Psoas muscle (tissue), 7 donors: ENCODE measurements at regions not wholly inside any gene's neighbourhood (a gene's known extent, or its start where the extent isn't known, plus 50 kb on each side); places are given as distances from the start of the nearest gene placed in this dataset.
"Not testable (repeated sequence)": the region's sequence is repeated elsewhere in the genome, so short reads cannot be mapped to it uniquely, and the experiment has no call there.

Source experiments
- ATAC-seq, 4 donors: fragments of 200-7000 bp; cut with Tn5 transposase; one replicate each; pipeline ENCODE4 v1.9.1; 2020; ENCODE audit warnings: moderate library complexity in 3 of 4, mild to moderate bottlenecking in 2 of 4
- DNase-seq, 2 donors: peaks; one replicate each; pipeline ENCODE4 v3.0.0-alpha.2; 2020
- H3K27ac ChIP-seq: fragments of 200-600 bp; one replicate; pipeline ENCODE4 v1.8.0; 2022
- H3K27me3 ChIP-seq, 3 donors: fragments of 200-600 bp in 1 of 3; one replicate each; pipeline versions ENCODE4 v1.6.1 to v1.8.0; 2013 to 2022; ENCODE audit warnings: low read length in 2 of 3, mild to moderate bottlenecking in 2 of 3, moderate library complexity in 1 of 3; ENCODE audit not compliant: insufficient read depth in 3 of 3
- H3K36me3 ChIP-seq, 2 donors: fragments of 200-600 bp in 1 of 2; one replicate each; pipeline versions ENCODE4 v1.6.1 to v1.8.0; 2013 to 2022; ENCODE audit warnings: low read depth in 1 of 2, mild to moderate bottlenecking in 1 of 2, moderate library complexity in 1 of 2; ENCODE audit not compliant: insufficient read depth in 1 of 2
- H3K4me1 ChIP-seq: fragments of 200-600 bp; one replicate; pipeline ENCODE4 v1.8.0; 2022
- H3K4me3 ChIP-seq: fragments of 200-600 bp; one replicate; pipeline ENCODE4 v1.8.0; 2022; ENCODE audit warnings: mild to moderate bottlenecking
- H3K9me3 ChIP-seq: fragments of 200-600 bp; one replicate; pipeline ENCODE4 v1.8.0; 2022
- CTCF ChIP-seq: fragments of 200-600 bp; IDR thresholded peaks from one replicate; pipeline ENCODE4 v1.8.0; 2022; ENCODE audit warnings: antibody characterized with exemption
- WGBS, 3 donors: extraction: QIAGEN DNeasy Blood & Tissue Kit; methylation state at CpG; one replicate each; pipeline versions ENCODE4 v1.1.6 to v1.1.7; 2013; 5-methylcytosine and 5-hydroxymethylcytosine counted together
- intact Hi-C, 2 donors: fragments of 100-400 bp; cut with DNase I; formaldehyde crosslinking; loops; one replicate each; pipeline versions ENCODE4 v1.11.0 to v1.14.2; 2022
- donor health status: healthy with polysubstance abuse.
- donor health status: DM: no; HTN: no; CAD: no; lungs with moderate emphysema.
- donor health status: Bipolar disorder and iron deficiency.
- donor health status: healthy.
- donor health status: DM: yes; HTN: yes; CAD: no.
- donor health status: DM: no; HTN: no; CAD: no.
- donor health status: DM: yes; HTN: yes; CAD: no.

- DNase-seq = no peak
- TF ChIP-seq CTCF = no peak
- 63 to 95% (median 78%) methylated on average over 3 of the region's 3 CpGs for WGBS, 3 donors
- H3K27ac ChIP-seq = no peak overlapping the region
- H3K27me3 ChIP-seq = no peaks in the 10 kb centered on the region
- H3K36me3 ChIP-seq = no peaks in the 10 kb centered on the region
- no peak overlapping the region for H3K4me3 ChIP-seq
- H3K4me1 ChIP-seq = no peaks in the 10 kb centered on the region
- no peak for ATAC-seq
- intact Hi-C loops = no loop called here
- H3K9me3 ChIP-seq = no peaks in the 10 kb centered on the region
These were observed 60.8 kb upstream of the KRAS start for GRCh38 chr12:25311506-25311905.

GRCh38 chr12:25310071-25310470 is 59.3 kb upstream of the KRAS start:
- intact Hi-C loops, H3K27ac ChIP-seq, DNase-seq, ATAC-seq, H3K4me3 ChIP-seq, H3K36me3 ChIP-seq, H3K9me3 ChIP-seq, H3K4me1 ChIP-seq, H3K27me3 ChIP-seq: not testable (repeated sequence)
- WGBS, 3 donors = 94 to 99% (median 96%) methylated on average over 2 of the region's 2 CpGs

DNA sequence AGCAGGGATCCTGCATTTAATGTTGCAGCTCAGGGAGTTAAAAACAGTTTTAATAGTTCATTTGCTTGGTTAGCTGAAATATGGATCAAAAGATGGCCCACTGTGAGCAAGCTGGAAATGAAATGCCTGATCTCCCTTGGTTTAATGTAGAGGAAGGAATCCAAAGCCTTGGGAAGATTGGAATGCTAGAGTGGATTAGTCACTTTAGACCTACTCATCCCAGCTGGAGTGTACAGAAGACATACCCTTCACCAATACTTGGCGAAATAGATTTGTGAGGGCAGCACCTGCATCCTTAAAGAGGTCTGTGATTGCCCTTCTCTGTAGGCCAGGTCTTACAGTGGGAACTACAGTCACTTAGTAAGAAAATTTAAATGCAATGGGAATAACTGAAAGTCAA is 58.0 kb upstream of the KRAS start:
- Histone ChIP-seq H3K27me3 (no peaks in the 10 kb centered on the region), H3K9me3 (no peaks in the 10 kb centered on the region), H3K4me3 (no peak overlapping the region), H3K27ac (no peak overlapping the region), H3K4me1 (no peaks in the 10 kb centered on the region), H3K36me3 (no peaks in the 10 kb centered on the region)
- DNase-seq = no peak
- 84 to 100% (median 94%) methylated on average over 1 of the region's 1 CpG for WGBS, 3 donors
- no peak for ATAC-seq
- intact Hi-C loops = no loop called here
- no peak for TF ChIP-seq CTCF

GRCh38 chr12:25307818-25308217 is 57.1 kb upstream of the KRAS start:
- Histone ChIP-seq H3K4me3 (no peak overlapping the region), H3K4me1 (no peaks in the 10 kb centered on the region), H3K27ac (no peak overlapping the region), H3K36me3 (no peaks in the 10 kb centered on the region), H3K9me3 (no peaks in the 10 kb centered on the region), H3K27me3 (no peaks in the 10 kb centered on the region)
- no peak for ATAC-seq
- DNase-seq = no peak
- intact Hi-C loops = no loop called here
- no peak for TF ChIP-seq CTCF
- WGBS, 3 donors = 35 to 54% (median 37%) methylated on average over 1 of the region's 1 CpG

- H3K4me1 ChIP-seq = no peaks in the 10 kb centered on the region
- no peaks in the 10 kb centered on the region for H3K27me3 ChIP-seq
- H3K27ac ChIP-seq = no peak overlapping the region
- DNase-seq = no peak
- intact Hi-C loops = no loop called here
- TF ChIP-seq CTCF = no peak
- ATAC-seq = no peak
- H3K36me3 ChIP-seq = no peaks in the 10 kb centered on the region
- no peaks in the 10 kb centered on the region for H3K9me3 ChIP-seq
- no peak overlapping the region for H3K4me3 ChIP-seq
- 54 to 87% (median 63%) methylated on average over 3 of the region's 3 CpGs for WGBS, 3 donors
These were observed 51.1 kb upstream of the KRAS start for GRCh38 chr12:25301798-25302197.
